Peyer's patch (tissue), 4 donors: ENCODE measurements at regions not wholly inside any gene's neighbourhood (a gene's known extent, or its start where the extent isn't known, plus 50 kb on each side); places are given as distances from the start of the nearest gene placed in this dataset.

Source experiments
- DNase-seq, 3 donors: peaks; one replicate each; pipeline ENCODE4 v3.0.0-alpha.2; 2017 to 2019
- H3K27ac ChIP-seq, 4 donors: fragments of 200-600 bp; sonication (generic); one replicate each; pipeline ENCODE4 v1.5.1; 2016 to 2019
- H3K27me3 ChIP-seq, 2 donors: fragments of 200-600 bp; sonication (generic); one replicate each; pipeline ENCODE4 v1.5.1; 2019
- H3K36me3 ChIP-seq, 3 donors: fragments of 200-600 bp; sonication (generic); one replicate each; pipeline ENCODE4 v1.5.1; 2016 to 2019
- H3K4me1 ChIP-seq, 4 donors: fragments of 200-600 bp; sonication (generic); one replicate each; pipeline ENCODE4 v1.5.1; 2016 to 2019
- H3K4me3 ChIP-seq, 4 donors: fragments of 200-600 bp; sonication (generic); 1 replicate in 3 of 4; 2 replicates in 1 of 4; pipeline ENCODE4 v1.5.1; 2016 to 2019; ENCODE audit warnings: mild to moderate bottlenecking in 1 of 4
- H3K9me3 ChIP-seq, 4 donors: fragments of 200-600 bp; sonication (generic); one replicate each; pipeline ENCODE4 v1.5.1; 2016 to 2019; ENCODE audit warnings: mild to moderate bottlenecking in 1 of 4
- CTCF ChIP-seq, 6 experiments: fragments of 450-650 bp in 4 of 6; fragments of 200-600 bp in 2 of 6; sonication (generic) in 1 of 6; IDR thresholded peaks; one replicate each; pipeline ENCODE4 v1.5.1; 2017 to 2019; ENCODE audit warnings: antibody characterized with exemption in 6 of 6, mild to moderate bottlenecking in 3 of 6, moderate library complexity in 1 of 6
- POLR2A ChIP-seq, 2 donors: fragments of 450-650 bp; IDR thresholded peaks; one replicate each; pipeline ENCODE4 v1.5.1; 2017; ENCODE audit warnings: antibody characterized with exemption in 2 of 2, mild to moderate bottlenecking in 2 of 2, moderate library complexity in 2 of 2

GRCh38 chr5:89034588-89034987 lies 151.6 kb upstream of the MEF2C start:
- Histone ChIP-seq H3K27ac (no peak overlapping the region), H3K9me3 (no peaks in the 10 kb centered on the region), H3K36me3 (no peaks in the 10 kb centered on the region), H3K27me3 (no peaks in the 10 kb centered on the region), H3K4me3 (no peak overlapping the region), H3K4me1 (no peaks in the 10 kb centered on the region)
- DNase-seq = no peak
- TF ChIP-seq CTCF (IDR thresholded peaks at IDR 0.05) (no peak), POLR2A (IDR thresholded peaks at IDR 0.05) (no peak)

DNA sequence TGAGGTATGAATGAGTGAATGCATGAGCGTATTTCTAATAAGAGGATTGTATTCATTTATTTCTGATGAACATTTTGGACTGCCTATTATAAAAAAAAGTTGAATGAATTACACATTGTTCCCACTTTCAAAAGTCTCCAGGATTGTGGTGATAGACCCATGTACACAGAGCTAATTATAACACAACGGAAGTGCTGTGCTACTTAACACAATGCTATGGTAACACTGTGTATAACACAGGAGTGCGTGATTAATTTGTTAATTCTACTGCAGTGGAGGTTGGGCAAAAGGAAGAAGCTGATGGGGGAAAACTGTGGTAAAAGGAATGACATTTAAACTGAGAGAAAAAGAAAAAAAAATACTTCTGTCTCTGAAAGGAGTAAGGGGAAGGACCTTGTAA lies 147.8 kb upstream of the MEF2C start:
- Histone ChIP-seq H3K27ac (no peak overlapping the region), H3K9me3 (no peaks in the 10 kb centered on the region), H3K27me3 (no peaks in the 10 kb centered on the region), H3K36me3 (no peaks in the 10 kb centered on the region), H3K4me3 (no peak overlapping the region), H3K4me1 (no peaks in the 10 kb centered on the region)
- no peak for DNase-seq
- TF ChIP-seq POLR2A (IDR thresholded peaks at IDR 0.05) (no peak), CTCF (IDR thresholded peaks at IDR 0.05) (no peak)

DNA sequence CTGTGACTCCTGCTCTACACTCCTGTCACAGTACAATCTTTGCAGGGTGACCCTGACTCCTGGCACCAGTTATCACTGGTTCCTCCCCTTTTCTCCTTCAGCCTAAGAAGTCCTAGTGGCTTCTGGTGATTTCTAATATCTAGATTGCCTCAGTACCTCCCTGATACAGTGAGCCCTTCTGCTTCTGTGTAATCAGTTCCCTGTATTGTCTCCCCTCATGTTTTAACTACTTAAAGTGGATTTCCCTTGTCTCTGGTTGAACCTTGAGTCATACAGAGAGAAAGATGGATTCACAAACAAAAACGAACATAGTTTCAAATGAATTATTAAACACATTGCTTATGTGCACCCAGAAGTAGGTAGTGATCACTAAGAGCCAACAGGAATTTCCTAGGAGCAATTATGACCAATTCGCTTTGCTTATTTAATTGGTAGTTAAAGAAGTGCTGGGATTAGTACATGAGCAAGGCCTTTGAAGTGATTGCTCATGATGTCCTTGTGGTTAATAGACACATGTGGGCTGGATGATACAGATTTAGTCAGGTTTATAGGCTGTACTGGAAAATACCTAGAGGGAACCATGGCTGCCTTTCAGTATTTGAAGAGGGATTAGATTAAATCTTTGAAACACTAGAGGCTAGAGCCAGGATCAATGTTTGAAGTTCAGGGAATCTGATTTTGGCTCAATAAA lies 145.8 kb upstream of the MEF2C start:
- H3K36me3 ChIP-seq = no peaks in the 10 kb centered on the region
- DNase-seq = no peak
- no peak for TF ChIP-seq CTCF (IDR thresholded peaks at IDR 0.05)
- TF ChIP-seq POLR2A (IDR thresholded peaks at IDR 0.05) = no peak
- no peaks in the 10 kb centered on the region for H3K9me3 ChIP-seq
- no peaks in the 10 kb centered on the region for H3K4me1 ChIP-seq
- no peak overlapping the region for H3K27ac ChIP-seq
- no peaks in the 10 kb centered on the region for H3K27me3 ChIP-seq
- H3K4me3 ChIP-seq = no peak overlapping the region

- H3K36me3 ChIP-seq = no peaks in the 10 kb centered on the region
- H3K4me3 ChIP-seq = no peak overlapping the region
- TF ChIP-seq CTCF (IDR thresholded peaks at IDR 0.05) (no peak), POLR2A (IDR thresholded peaks at IDR 0.05) (no peak)
- H3K27me3 ChIP-seq = no peaks in the 10 kb centered on the region
- no peaks in the 10 kb centered on the region for H3K4me1 ChIP-seq
- DNase-seq = no peak
- no peak overlapping the region for H3K27ac ChIP-seq
- H3K9me3 ChIP-seq = no peaks in the 10 kb centered on the region
These were observed 141.1 kb upstream of the MEF2C start for GRCh38 chr5:89024045-89024444.

- Histone ChIP-seq H3K27me3 (no peaks in the 10 kb centered on the region), H3K27ac (no peak overlapping the region), H3K4me3 (no peak overlapping the region), H3K36me3 (no peaks in the 10 kb centered on the region), H3K4me1 (no peaks in the 10 kb centered on the region), H3K9me3 (no peaks in the 10 kb centered on the region)
- TF ChIP-seq CTCF (IDR thresholded peaks at IDR 0.05) (no peak), POLR2A (IDR thresholded peaks at IDR 0.05) (no peak)
- no peak for DNase-seq
These were observed 138.1 kb upstream of the MEF2C start for GRCh38 chr5:89020926-89021610.
